Left lobe of liver (tissue), 2 donors: ENCODE measurements at regions not wholly inside any gene's neighbourhood (a gene's known extent, or its start where the extent isn't known, plus 50 kb on each side); places are given as distances from the start of the nearest gene placed in this dataset.
"Not testable (repeated sequence)": the region's sequence is repeated elsewhere in the genome, so short reads cannot be mapped to it uniquely, and the experiment has no call there.

Experiments used
- ATAC-seq: fragments of 200-7000 bp; cut with Tn5 transposase; one replicate; pipeline ENCODE4 v1.9.1; 2020; ENCODE audit warnings: mild to moderate bottlenecking, moderate library complexity
- DNase-seq: peaks from one replicate; pipeline ENCODE4 v3.0.0-alpha.2; 2020; ENCODE audit warnings: low spot score
- donor health status: DM: no; HTN: no; CAD: no; lungs with moderate emphysema.
- donor health status: DM: no; HTN: yes; CAD: no.

- ATAC-seq, result no peak
- no peak for DNase-seq
Measured at GRCh38 chr3:34570916-34571705, 772.7 kb downstream of the PDCD6IP start.

GRCh38 chr3:34571714-34572113 is 773.3 kb downstream of the PDCD6IP start:
- no peak for ATAC-seq

GRCh38 chr3:34575776-34576175 is 777.3 kb downstream of the PDCD6IP start:
- no peak for DNase-seq
- ATAC-seq, result no peak

More at GRCh38 chr3:34571714-34572113, 773.3 kb downstream of the PDCD6IP start:
- DNase-seq, result no peak

GRCh38 chr3:34582055-34582454 is 783.6 kb downstream of the PDCD6IP start:
- no peak for DNase-seq
- no peak for ATAC-seq

GRCh38 chr3:34583451-34583850 is 785.0 kb downstream of the PDCD6IP start:
- no peak for DNase-seq
- no peak for ATAC-seq

- ATAC-seq, result no peak
- DNase-seq, result no peak
Measured at GRCh38 chr3:34584971-34585370, 786.5 kb downstream of the PDCD6IP start.

GRCh38 chr3:34599595-34599994 is 801.2 kb downstream of the PDCD6IP start:
- DNase-seq, result no peak
- no peak for ATAC-seq

- no peak for ATAC-seq
Measured at GRCh38 chr3:34619990-34620389, 821.6 kb downstream of the PDCD6IP start.

GRCh38 chr3:34626699-34627098 is 828.3 kb downstream of the PDCD6IP start:
- DNase-seq, result no peak
- no peak for ATAC-seq

More at GRCh38 chr3:34619990-34620389, 821.6 kb downstream of the PDCD6IP start:
- no peak for DNase-seq

- ATAC-seq (no peak), DNase-seq (no peak)
Measured at GRCh38 chr3:34634939-34635338, 836.5 kb downstream of the PDCD6IP start.

GRCh38 chr3:34635352-34635850 is 837.0 kb downstream of the PDCD6IP start:
- DNase-seq (no peak), ATAC-seq (no peak)

GRCh38 chr3:34646911-34647460 is 848.6 kb downstream of the PDCD6IP start:
- ATAC-seq, result no peak
- DNase-seq, result no peak

- ATAC-seq (no peak), DNase-seq (no peak)
Measured at GRCh38 chr3:34650131-34650530, 851.7 kb downstream of the PDCD6IP start.

GRCh38 chr3:34668915-34669314 is 870.5 kb downstream of the PDCD6IP start:
- DNase-seq (no peak), ATAC-seq (no peak)

GRCh38 chr3:34669490-34669889 is 871.1 kb downstream of the PDCD6IP start:
- no peak for DNase-seq
- no peak for ATAC-seq

GRCh38 chr3:34675383-34676120 is 877.1 kb downstream of the PDCD6IP start:
- no peak for ATAC-seq
- DNase-seq, result no peak

- ATAC-seq (no peak), DNase-seq (no peak)
Measured at GRCh38 chr3:34676436-34676835, 878.0 kb downstream of the PDCD6IP start.

GRCh38 chr3:34678575-34678974 is 880.1 kb downstream of the PDCD6IP start:
- ATAC-seq (no peak), DNase-seq (no peak)

GRCh38 chr3:34679055-34679454 is 880.6 kb downstream of the PDCD6IP start:
- not testable (repeated sequence) for DNase-seq, ATAC-seq

- DNase-seq (peak; percentile 58), ATAC-seq (peak; percentile 77)
Measured at GRCh38 chr3:34683851-34684250, 885.4 kb downstream of the PDCD6IP start.

- no peak for ATAC-seq
Measured at GRCh38 chr3:34686541-34686940, 888.1 kb downstream of the PDCD6IP start.

GRCh38 chr3:34687671-34688070 is 889.2 kb downstream of the PDCD6IP start:
- DNase-seq (no peak), ATAC-seq (no peak)

More at GRCh38 chr3:34686541-34686940, 888.1 kb downstream of the PDCD6IP start:
- DNase-seq, result no peak
